Endothelial cell of umbilical vein (primary cell): ENCODE measurements at regions not wholly inside any gene's neighbourhood (a gene's known extent, or its start where the extent isn't known, plus 50 kb on each side); places are given as distances from the start of the nearest gene placed in this dataset.

Experiments used
- BruUV-seq: library from RNA; stranded (reverse); fragments of 400-500 nt; replicated peaks from 2 replicates; lab custom pipeline; 2021; lab: Mats Ljungman, UMichigan
- CTCF ChIA-PET: fragments of 300-600, 350-600 bp; sonication (Branson Sonifier 250); formaldehyde crosslinking; loops from one replicate; lab custom pipeline; 2021; ENCODE audit warnings: antibody characterized with exemption, inconsistent platforms; lab: Charles Lee
- POLR2A ChIA-PET: fragments of 300-600, 350-600 bp; sonication (Branson Sonifier 250); formaldehyde crosslinking; loops from one replicate; lab custom pipeline; 2021; ENCODE audit warnings: antibody characterized with exemption, inconsistent platforms; lab: Charles Lee
- DNase-seq: peaks from one replicate; pipeline ENCODE4 v3.0.0-alpha.2; 2011; ENCODE audit warnings: low read depth, low spot score
- FAIRE-seq: peaks from 2 replicates; lab custom pipeline; 2011; peaks lifted over from hg19 to GRCh38; lab: Jason Lieb, UNC
- H2AFZ ChIP-seq: 2 replicates; pipeline ENCODE4 v1.6.0; 2012; ENCODE audit warnings: low read depth, low read length, control low read depth, inconsistent platforms
- H3K27ac ChIP-seq: 2 replicates; pipeline ENCODE4 v1.5.1; 2011; ENCODE audit warnings: low read depth, mild to moderate bottlenecking, control low read depth, low read length, moderate library complexity; ENCODE audit not compliant: insufficient read depth
- H3K27me3 ChIP-seq, 2 experiments: 2 replicates each; pipeline versions ENCODE4 v1.6.0 to v1.6.1; 2011; ENCODE audit warnings: low read length in 2 of 2, mixed read lengths in 1 of 2; ENCODE audit not compliant: control insufficient read depth in 2 of 2, insufficient read depth in 2 of 2
- H3K36me3 ChIP-seq, 2 experiments: 2 replicates in 1 of 2; 3 replicates in 1 of 2; pipeline ENCODE4 v1.5.1; 2011; ENCODE audit warnings: low read length in 2 of 2, mild to moderate bottlenecking in 1 of 2, moderate library complexity in 1 of 2; ENCODE audit not compliant: control insufficient read depth in 2 of 2, insufficient read depth in 2 of 2; ENCODE audit errors: extremely low read depth in 1 of 2
- H3K4me1 ChIP-seq: 3 replicates; pipeline ENCODE4 v1.5.1; 2011; ENCODE audit warnings: mild to moderate bottlenecking, low read length; ENCODE audit not compliant: control insufficient read depth, insufficient read depth; ENCODE audit errors: extremely low read depth
- H3K4me2 ChIP-seq: 2 replicates; pipeline ENCODE4 v1.6.1; 2011; ENCODE audit warnings: low read length, control low read depth, mixed read lengths; ENCODE audit not compliant: insufficient read depth
- H3K4me3 ChIP-seq, 3 experiments: fragments of 200-600 bp in 1 of 3; sonication (generic), shearing (Covaris generic) in 1 of 3; replicated peaks in 1 of 3; 2 replicates each; pipeline ENCODE4 v1.5.1; 2011 to 2016; ENCODE audit warnings: control low read depth in 3 of 3, low read length in 3 of 3, mild to moderate bottlenecking in 2 of 3, inconsistent platforms in 1 of 3, low read depth in 1 of 3, moderate library complexity in 1 of 3; ENCODE audit not compliant: insufficient read depth in 1 of 3
- H3K79me2 ChIP-seq: 2 replicates; pipeline ENCODE4 v1.6.0; 2012; ENCODE audit warnings: low read length, inconsistent platforms; ENCODE audit not compliant: control insufficient read depth, insufficient read depth
- H3K9ac ChIP-seq: replicated peaks from 2 replicates; pipeline ENCODE3; 2011; ENCODE audit warnings: low read length, control low read depth; ENCODE audit not compliant: insufficient read depth; ENCODE audit errors: extremely low read depth
- H3K9me1 ChIP-seq: replicated peaks from 3 replicates; pipeline ENCODE4 v1.6.0; 2011; ENCODE audit warnings: mild to moderate bottlenecking, low read length; ENCODE audit not compliant: control insufficient read depth, insufficient read depth; ENCODE audit errors: extremely low read depth
- H3K9me3 ChIP-seq: replicated peaks from 2 replicates; pipeline ENCODE4 v1.5.1; 2012; ENCODE audit warnings: low read length, inconsistent platforms; ENCODE audit not compliant: control insufficient read depth, insufficient read depth
- H4K20me1 ChIP-seq: replicated peaks from 2 replicates; pipeline ENCODE3; 2011; ENCODE audit warnings: mild to moderate bottlenecking, low read length; ENCODE audit not compliant: control insufficient read depth, insufficient read depth; ENCODE audit errors: extremely low read depth
- EZH2 ChIP-seq: IDR thresholded peaks from 2 replicates; pipeline ENCODE4 v1.6.1; 2012; ENCODE audit warnings: borderline replicate concordance, low read depth, mild to moderate bottlenecking, moderate library complexity, low read length, inconsistent platforms; ENCODE audit not compliant: severe bottlenecking
- GATA2 ChIP-seq: IDR thresholded peaks from 2 replicates; pipeline ENCODE4 v1.7.0; 2011; ENCODE audit warnings: low read depth, mild to moderate bottlenecking, moderate library complexity, mixed read lengths, low read length; ENCODE audit not compliant: insufficient read length, insufficient read depth
- JUN ChIP-seq: IDR thresholded peaks from 2 replicates; pipeline ENCODE4 v1.6.1; 2011; ENCODE audit warnings: borderline replicate concordance, low read depth; ENCODE audit not compliant: insufficient read length, insufficient read depth
- MAX ChIP-seq: IDR thresholded peaks from 2 replicates; pipeline ENCODE4 v1.6.1; 2011; ENCODE audit not compliant: insufficient read depth, insufficient read length
- MYC ChIP-seq: IDR thresholded peaks from one replicate; pipeline ENCODE4 v1.6.1; 2011; ENCODE audit warnings: mild to moderate bottlenecking, low read depth, low read length
- POLR2A ChIP-seq: IDR thresholded peaks from 2 replicates; pipeline ENCODE4 v1.6.1; 2012; ENCODE audit warnings: low read depth, mild to moderate bottlenecking, control low read depth, low read length
- POLR2AphosphoS5 ChIP-seq: IDR thresholded peaks from 2 replicates; pipeline ENCODE4 v1.6.1; 2012; ENCODE audit warnings: low read depth, mild to moderate bottlenecking, control low read depth, low read length, moderate library complexity; ENCODE audit not compliant: insufficient read depth
- dilution Hi-C: fragments of 300-500 bp; cut with MboI; formaldehyde crosslinking; loops from one replicate; pipeline ENCODE4 v1.15.0; 2019; ENCODE audit warnings: low sequenced_read_pairs; ENCODE audit not compliant: extremely low pct_ligation_motif_present
- intact Hi-C: fragments of 100-400 bp; cut with micrococcal nuclease; formaldehyde crosslinking; loops from one replicate; pipeline ENCODE4 v1.10.0; 2022
- TF ChIP-seq, protein P1 (sequence below), 2 donors: IDR thresholded peaks; 1 replicate in 1 of 2; 2 replicates in 1 of 2; pipeline ENCODE4 v1.5.1; 2011; ENCODE audit warnings: low read length in 2 of 2, mild to moderate bottlenecking in 2 of 2, moderate library complexity in 2 of 2, control low read depth in 1 of 2, inconsistent platforms in 1 of 2, low read depth in 1 of 2; ENCODE audit not compliant: insufficient read depth in 1 of 2; ENCODE audit errors: extremely low read depth in 1 of 2

DNA sequence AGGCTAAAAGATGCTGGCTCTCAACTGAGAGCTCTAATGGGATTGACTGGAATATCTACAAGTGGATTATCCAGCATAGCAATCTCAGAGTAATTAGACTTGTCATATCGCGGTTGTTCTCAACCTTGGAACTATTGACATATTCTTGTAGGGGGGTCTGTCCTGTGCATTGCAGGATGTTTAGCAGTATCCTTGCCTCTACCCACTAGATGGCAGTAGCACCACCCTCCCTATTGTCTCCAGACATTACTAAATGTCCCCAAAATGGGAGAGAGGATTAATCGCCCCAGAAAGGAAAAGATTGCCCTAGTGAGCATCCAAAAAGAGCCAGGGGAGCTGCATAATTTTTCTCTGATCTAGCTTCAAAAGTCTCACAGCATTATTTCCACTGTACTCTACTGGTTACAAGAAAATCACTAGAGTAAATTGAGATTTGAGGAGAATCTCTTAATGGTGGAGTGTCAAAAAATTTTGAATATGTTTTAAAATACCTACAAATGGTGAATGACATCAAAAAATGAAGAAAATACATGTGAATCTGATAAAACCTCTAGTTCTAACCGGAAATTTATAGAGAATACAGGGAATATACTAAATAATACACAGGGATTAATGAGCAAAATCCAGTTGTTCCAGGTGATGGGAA lies 388.2 kb upstream of the AGTR1 start:
- intact Hi-C loops (loop anchor here (1.0 kb wide), 3 partner anchors 322 to 638 kb away; no protein-coding TSS in a partner anchor), dilution Hi-C loops (no loop called here)
- no peaks in the 10 kb centered on the region for H4K20me1 ChIP-seq
- no peaks in the 10 kb centered on the region for H3K79me2 ChIP-seq
- no TSS peak for BruUV-seq
- no peak overlapping the region for H3K4me3 ChIP-seq
- no peaks in the 10 kb centered on the region for H3K27me3 ChIP-seq
- H3K9ac ChIP-seq = no peak overlapping the region
- no peaks in the 10 kb centered on the region for H3K36me3 ChIP-seq
- no peak overlapping the region for H3K4me2 ChIP-seq
- peak; percentile 36 for DNase-seq
- no peak overlapping the region for H2AFZ ChIP-seq
- no peaks in the 10 kb centered on the region for H3K9me1 ChIP-seq
- POLR2A ChIA-PET = no interaction called here
- no peaks in the 10 kb centered on the region for H3K9me3 ChIP-seq
- H3K27ac ChIP-seq = no peak overlapping the region
- TF ChIP-seq, protein P1, sequence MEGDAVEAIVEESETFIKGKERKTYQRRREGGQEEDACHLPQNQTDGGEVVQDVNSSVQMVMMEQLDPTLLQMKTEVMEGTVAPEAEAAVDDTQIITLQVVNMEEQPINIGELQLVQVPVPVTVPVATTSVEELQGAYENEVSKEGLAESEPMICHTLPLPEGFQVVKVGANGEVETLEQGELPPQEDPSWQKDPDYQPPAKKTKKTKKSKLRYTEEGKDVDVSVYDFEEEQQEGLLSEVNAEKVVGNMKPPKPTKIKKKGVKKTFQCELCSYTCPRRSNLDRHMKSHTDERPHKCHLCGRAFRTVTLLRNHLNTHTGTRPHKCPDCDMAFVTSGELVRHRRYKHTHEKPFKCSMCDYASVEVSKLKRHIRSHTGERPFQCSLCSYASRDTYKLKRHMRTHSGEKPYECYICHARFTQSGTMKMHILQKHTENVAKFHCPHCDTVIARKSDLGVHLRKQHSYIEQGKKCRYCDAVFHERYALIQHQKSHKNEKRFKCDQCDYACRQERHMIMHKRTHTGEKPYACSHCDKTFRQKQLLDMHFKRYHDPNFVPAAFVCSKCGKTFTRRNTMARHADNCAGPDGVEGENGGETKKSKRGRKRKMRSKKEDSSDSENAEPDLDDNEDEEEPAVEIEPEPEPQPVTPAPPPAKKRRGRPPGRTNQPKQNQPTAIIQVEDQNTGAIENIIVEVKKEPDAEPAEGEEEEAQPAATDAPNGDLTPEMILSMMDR (IDR thresholded peaks at IDR 0.05; ENCODE audit: extremely low read depth in 1 of 2, insufficient read depth in 1 of 2, low read depth in 1 of 2, low read length in 2 of 2) = peak; percentile 48 to 72
- TF ChIP-seq POLR2A (no peak), GATA2 (no peak), EZH2 (no peak), JUN (no peak)
- H3K4me1 ChIP-seq = no peaks in the 10 kb centered on the region
- CTCF ChIA-PET = interaction anchor here (1.4 kb wide), 1 partner anchor 637 kb away, joined by 4 read pairs; no protein-coding TSS in a partner anchor
- peak; percentile 59 for FAIRE-seq

- H3K79me2 ChIP-seq = no peaks in the 10 kb centered on the region
- ChIA-PET POLR2A (no interaction called here), CTCF (no interaction called here)
- no peak for FAIRE-seq
- no peak overlapping the region for H2AFZ ChIP-seq
- no peak overlapping the region for H3K4me2 ChIP-seq
- no peaks in the 10 kb centered on the region for H3K27me3 ChIP-seq
- no peak overlapping the region for H3K9ac ChIP-seq
- no peak for DNase-seq
- no peaks in the 10 kb centered on the region for H3K9me3 ChIP-seq
- H3K27ac ChIP-seq = no peak overlapping the region
- intact Hi-C loops = no loop called here
- dilution Hi-C loops = no loop called here
- no peaks in the 10 kb centered on the region for H4K20me1 ChIP-seq
- no peak overlapping the region for H3K4me3 ChIP-seq
- BruUV-seq = no TSS peak
- H3K36me3 ChIP-seq = no peaks in the 10 kb centered on the region
- H3K4me1 ChIP-seq = no peaks in the 10 kb centered on the region
- no peaks in the 10 kb centered on the region for H3K9me1 ChIP-seq
- TF ChIP-seq POLR2A = no peak
- TF ChIP-seq MYC = no peak
- TF ChIP-seq EZH2 = no peak
- TF ChIP-seq POLR2AphosphoS5 = no peak
- TF ChIP-seq JUN = no peak
- TF ChIP-seq, protein P1 (IDR thresholded peaks at IDR 0.05; ENCODE audit: extremely low read depth in 1 of 2, insufficient read depth in 1 of 2, low read depth in 1 of 2, low read length in 2 of 2) = no peak
- no peak for TF ChIP-seq MAX
- no peak for TF ChIP-seq GATA2
Observed at GRCh38 chr3:148315756-148316155, 381.9 kb upstream of the AGTR1 start.
